Esophagus squamous epithelium (tissue), 5 donors: ENCODE measurements at regions not wholly inside any gene's neighbourhood (a gene's known extent, or its start where the extent isn't known, plus 50 kb on each side); places are given as distances from the start of the nearest gene placed in this dataset.

Source experiments
- DNase-seq: peaks from one replicate; lab custom pipeline; 2025; lab: John Stamatoyannopoulos, UW
- H3K27ac ChIP-seq, 4 donors: fragments of 200-600 bp; sonication (generic); one replicate each; pipeline ENCODE4 v1.5.1; 2016 to 2019; ENCODE audit warnings: mild to moderate bottlenecking in 1 of 4
- H3K27me3 ChIP-seq, 4 donors: fragments of 200-600 bp; sonication (generic); 1 replicate in 3 of 4; 2 replicates in 1 of 4; pipeline versions ENCODE4 v1.5.1 to v1.6.0; 2017 to 2021; ENCODE audit warnings: antibody characterized with exemption in 1 of 4
- H3K36me3 ChIP-seq, 3 donors: fragments of 200-600 bp; sonication (generic); one replicate each; pipeline ENCODE4 v1.5.1; 2016 to 2019
- H3K4me1 ChIP-seq, 3 donors: fragments of 200-600 bp; sonication (generic); one replicate each; pipeline ENCODE4 v1.5.1; 2017 to 2019
- H3K4me3 ChIP-seq, 4 donors: fragments of 200-600 bp; sonication (generic); 1 replicate in 3 of 4; 2 replicates in 1 of 4; pipeline ENCODE4 v1.5.1; 2016 to 2019; ENCODE audit warnings: mild to moderate bottlenecking in 2 of 4, moderate library complexity in 1 of 4
- H3K9me3 ChIP-seq, 3 donors: fragments of 200-600 bp; sonication (generic); one replicate each; pipeline ENCODE4 v1.5.1; 2016 to 2019
- POLR2A ChIP-seq, 4 donors: fragments of 450-650 bp; IDR thresholded peaks; one replicate each; pipeline ENCODE4 v1.6.1; 2017; ENCODE audit warnings: antibody characterized with exemption in 4 of 4, mild to moderate bottlenecking in 4 of 4, moderate library complexity in 3 of 4
- WGBS, 2 donors: methylation state at CpG; one replicate each; pipeline ENCODE4 v1.1.5; 2018; 5-methylcytosine and 5-hydroxymethylcytosine counted together
- intact Hi-C: fragments of 100-400 bp; cut with DNase I; formaldehyde crosslinking; loops from one replicate; pipeline ENCODE4 v1.15.0; 2022
- TF ChIP-seq, protein P1 (sequence below), 6 experiments: fragments of 450-650 bp in 4 of 6; fragments of 200-600 bp in 2 of 6; sonication (generic) in 2 of 6; IDR thresholded peaks; one replicate each; pipeline ENCODE4 v1.5.1; 2016 to 2019; ENCODE audit warnings: antibody characterized with exemption in 6 of 6, mild to moderate bottlenecking in 4 of 6, moderate library complexity in 4 of 6
- donor health status: DM: yes; HTN: yes; CAD: no.

DNA sequence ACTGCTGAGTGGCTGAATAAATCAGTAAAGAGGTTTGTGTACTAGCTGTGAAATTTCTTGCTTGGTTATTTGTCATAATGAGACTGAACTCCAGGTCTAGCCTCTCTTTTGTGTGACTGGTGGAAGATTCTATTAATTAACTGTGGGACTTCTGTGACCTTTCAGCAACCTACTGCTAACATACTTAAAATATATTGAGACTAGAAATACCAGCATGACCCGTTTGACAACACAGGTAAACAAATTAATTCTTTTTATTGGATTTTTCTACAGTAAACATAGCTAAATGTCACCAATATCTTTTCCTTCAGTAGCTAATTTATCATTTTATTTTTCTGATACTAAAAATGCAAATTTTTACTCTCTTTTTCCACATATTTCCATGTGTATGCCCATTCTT is 390.4 kb upstream of the KCNN2 start:
- no peaks in the 10 kb centered on the region for H3K27me3 ChIP-seq
- intact Hi-C loops, result no loop called here
- no peak overlapping the region for H3K4me3 ChIP-seq
- H3K27ac ChIP-seq, result no peak overlapping the region
- TF ChIP-seq, protein P1, sequence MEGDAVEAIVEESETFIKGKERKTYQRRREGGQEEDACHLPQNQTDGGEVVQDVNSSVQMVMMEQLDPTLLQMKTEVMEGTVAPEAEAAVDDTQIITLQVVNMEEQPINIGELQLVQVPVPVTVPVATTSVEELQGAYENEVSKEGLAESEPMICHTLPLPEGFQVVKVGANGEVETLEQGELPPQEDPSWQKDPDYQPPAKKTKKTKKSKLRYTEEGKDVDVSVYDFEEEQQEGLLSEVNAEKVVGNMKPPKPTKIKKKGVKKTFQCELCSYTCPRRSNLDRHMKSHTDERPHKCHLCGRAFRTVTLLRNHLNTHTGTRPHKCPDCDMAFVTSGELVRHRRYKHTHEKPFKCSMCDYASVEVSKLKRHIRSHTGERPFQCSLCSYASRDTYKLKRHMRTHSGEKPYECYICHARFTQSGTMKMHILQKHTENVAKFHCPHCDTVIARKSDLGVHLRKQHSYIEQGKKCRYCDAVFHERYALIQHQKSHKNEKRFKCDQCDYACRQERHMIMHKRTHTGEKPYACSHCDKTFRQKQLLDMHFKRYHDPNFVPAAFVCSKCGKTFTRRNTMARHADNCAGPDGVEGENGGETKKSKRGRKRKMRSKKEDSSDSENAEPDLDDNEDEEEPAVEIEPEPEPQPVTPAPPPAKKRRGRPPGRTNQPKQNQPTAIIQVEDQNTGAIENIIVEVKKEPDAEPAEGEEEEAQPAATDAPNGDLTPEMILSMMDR (IDR thresholded peaks at IDR 0.05), result no peak
- no peak for TF ChIP-seq POLR2A (IDR thresholded peaks at IDR 0.05)
- WGBS, 2 donors, result 22 to 42% methylated on average over 1 of the region's 1 CpG
- no peaks in the 10 kb centered on the region for H3K9me3 ChIP-seq
- H3K4me1 ChIP-seq, result no peaks in the 10 kb centered on the region
- H3K36me3 ChIP-seq, result no peaks in the 10 kb centered on the region
- no peak for DNase-seq

DNA sequence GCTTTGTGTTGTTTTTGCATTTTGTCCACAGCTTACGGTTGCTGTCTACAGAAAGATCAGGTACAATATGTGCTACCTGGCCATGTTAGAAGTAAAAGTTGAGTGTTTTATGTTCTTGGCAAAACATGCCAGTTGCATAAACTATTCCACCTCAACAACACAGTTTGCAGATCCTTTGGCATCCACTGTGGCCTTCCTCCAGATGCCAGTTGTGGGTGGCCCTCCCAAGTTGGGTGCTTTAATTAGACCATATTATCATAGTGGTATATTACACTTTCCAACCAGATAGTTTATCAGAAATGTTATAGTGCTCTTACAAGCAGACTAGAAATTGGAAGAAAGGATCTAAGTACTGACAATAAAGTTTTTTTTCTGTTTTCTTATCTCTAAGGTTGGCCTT is 386.9 kb upstream of the KCNN2 start:
- no peaks in the 10 kb centered on the region for H3K9me3 ChIP-seq

GRCh38 chr5:113984928-113985327 is 376.9 kb upstream of the KCNN2 start:
- 38 to 61% methylated on average over 2 of the region's 2 CpGs for WGBS, 2 donors
- no peaks in the 10 kb centered on the region for H3K27me3 ChIP-seq
- no peak overlapping the region for H3K4me3 ChIP-seq
- H3K27ac ChIP-seq, result no peak overlapping the region
- no peaks in the 10 kb centered on the region for H3K9me3 ChIP-seq
- no peaks in the 10 kb centered on the region for H3K36me3 ChIP-seq
- no peaks in the 10 kb centered on the region for H3K4me1 ChIP-seq
- TF ChIP-seq POLR2A (IDR thresholded peaks at IDR 0.05), result no peak
- TF ChIP-seq, protein P1 (IDR thresholded peaks at IDR 0.05), result no peak
- intact Hi-C loops, result no loop called here
- DNase-seq, result no peak

More for the DNA sequence above, 386.9 kb upstream of the KCNN2 start:
- TF ChIP-seq POLR2A (IDR thresholded peaks at IDR 0.05), result no peak
- TF ChIP-seq, protein P1 (IDR thresholded peaks at IDR 0.05), result no peak
- no peak for DNase-seq
- intact Hi-C loops, result no loop called here
- Histone ChIP-seq H3K27me3 (no peaks in the 10 kb centered on the region), H3K36me3 (no peaks in the 10 kb centered on the region), H3K4me3 (no peak overlapping the region), H3K4me1 (no peaks in the 10 kb centered on the region), H3K27ac (no peak overlapping the region)
- WGBS, 2 donors, result 71 to 93% methylated on average over 1 of the region's 1 CpG

DNA sequence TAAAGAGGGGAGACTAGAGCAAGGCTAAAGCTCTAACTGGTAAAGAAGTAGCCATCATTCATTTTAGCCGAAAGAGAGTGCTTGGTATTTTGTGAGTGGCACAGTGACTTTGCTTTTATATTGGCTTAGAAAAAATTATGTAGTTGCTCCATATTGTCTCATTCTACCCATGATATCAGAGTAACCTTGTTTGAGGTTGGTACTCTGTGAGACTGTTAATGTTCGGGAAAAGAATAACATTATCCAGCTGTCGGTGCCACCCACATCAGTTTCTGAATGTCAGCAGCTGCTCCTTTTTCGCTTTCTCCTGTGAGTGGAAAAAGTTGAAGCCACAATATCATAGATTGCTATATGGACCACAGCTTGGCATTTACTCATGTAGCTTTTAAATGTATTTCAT is 376.4 kb upstream of the KCNN2 start:
- H3K27ac ChIP-seq, result no peak overlapping the region
- H3K9me3 ChIP-seq, result no peaks in the 10 kb centered on the region
- WGBS, 2 donors, result 78 to 82% methylated on average over 4 of the region's 4 CpGs
- H3K36me3 ChIP-seq, result no peaks in the 10 kb centered on the region
- no peak for DNase-seq
- H3K27me3 ChIP-seq, result no peaks in the 10 kb centered on the region
- TF ChIP-seq, protein P1 (IDR thresholded peaks at IDR 0.05), result no peak
- TF ChIP-seq POLR2A (IDR thresholded peaks at IDR 0.05), result no peak
- H3K4me3 ChIP-seq, result no peak overlapping the region
- intact Hi-C loops, result no loop called here
- no peaks in the 10 kb centered on the region for H3K4me1 ChIP-seq

- H3K27me3 ChIP-seq, result no peaks in the 10 kb centered on the region
- intact Hi-C loops, result no loop called here
- H3K4me1 ChIP-seq, result no peaks in the 10 kb centered on the region
- no peaks in the 10 kb centered on the region for H3K9me3 ChIP-seq
- no peak for DNase-seq
- no peaks in the 10 kb centered on the region for H3K36me3 ChIP-seq
- 60 to 62% methylated on average over 6 of the region's 6 CpGs for WGBS, 2 donors
- no peak overlapping the region for H3K27ac ChIP-seq
- TF ChIP-seq, protein P1 (IDR thresholded peaks at IDR 0.05), result no peak
- TF ChIP-seq POLR2A (IDR thresholded peaks at IDR 0.05), result no peak
- H3K4me3 ChIP-seq, result no peak overlapping the region
Observed at GRCh38 chr5:113989278-113989912, 372.5 kb upstream of the KCNN2 start.
